ENCODE measurements at regions not wholly inside any gene's neighbourhood (a gene's known extent, or its start where the extent isn't known, plus 50 kb on each side); places are given as distances from the start of the nearest gene placed in this dataset.
A peak's percentile ranks its signal among the peaks of the same experiment; 100 is the strongest.

DNA sequence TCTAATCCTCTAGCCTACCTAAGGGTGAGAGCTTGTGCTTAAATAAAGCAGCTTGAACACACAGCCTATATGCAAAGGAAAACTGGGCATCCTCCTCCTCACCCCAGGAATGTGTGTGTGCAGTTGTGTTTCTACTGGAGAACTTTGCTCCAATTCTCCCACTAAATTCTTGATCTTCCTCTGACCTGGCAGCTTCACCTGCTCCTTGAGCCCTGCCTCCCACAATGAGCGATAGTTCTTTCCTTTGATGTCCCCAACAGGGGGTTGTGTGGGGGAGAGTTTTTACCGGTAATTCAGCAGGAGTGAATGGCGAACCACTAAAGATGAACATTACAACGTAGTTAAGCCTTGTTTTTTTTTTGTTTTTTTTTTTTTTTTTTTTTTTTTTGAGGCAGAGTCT lies 113.5 kb upstream of the RCN1 start:
- H3K9ac ChIP-seq (replicated peaks in 1 of 4; ENCODE audit: extremely low read depth in 1 of 4, low read depth in 3 of 4, low read length in 3 of 4), result no peak overlapping the region
- peak overlapping the region; percentile 67; the same call in 1 of the 2 replicates for H2AFZ ChIP-seq (ENCODE audit: low read length)
- no peaks in the 10 kb centered on the region for H3K79me2 ChIP-seq (ENCODE audit: control insufficient read depth in 1 of 2, insufficient read depth in 2 of 2, low read length in 2 of 2)
- no peak overlapping the region for H3K4me3 ChIP-seq (ENCODE audit: extremely low read depth in 1 of 4, insufficient read depth in 2 of 4, low read depth in 3 of 4, low read length in 4 of 4)
- no peak for FAIRE-seq
- H3K79me1 ChIP-seq (ENCODE audit: low read depth, low read length), result no peaks in the 10 kb centered on the region
- no peaks in the 10 kb centered on the region for H3K27me3 ChIP-seq (replicated peaks in 1 of 4; ENCODE audit: control insufficient read depth in 3 of 4, extremely low read depth in 1 of 4, insufficient read depth in 3 of 4, low read length in 3 of 4)
- no peak overlapping the region for H4K91ac ChIP-seq (replicated peaks; ENCODE audit: insufficient read length, low read length)
- no peak overlapping the region for H3K4ac ChIP-seq (replicated peaks; ENCODE audit: insufficient read length, low read depth, low read length)
- no peak overlapping the region for H2BK20ac ChIP-seq (ENCODE audit: low read length)
- H2BK120ac ChIP-seq (replicated peaks; ENCODE audit: low read depth, low read length), result no peak overlapping the region
- ChIA-PET CTCF (ENCODE audit: partially characterized antibody) (interaction anchor here (0.9 to 5.3 kb wide), 2 partner anchors 20 to 198 kb away, joined by 3 to 33 read pairs; no protein-coding TSS in a partner anchor), POLR2A (ENCODE audit: partially characterized antibody) (no interaction called here)
- no peak overlapping the region for H4K8ac ChIP-seq (ENCODE audit: extremely low read depth, insufficient read depth, low read length)
- H2BK12ac ChIP-seq (ENCODE audit: low read depth, low read length), result no peak overlapping the region
- H3K36me3 ChIP-seq (ENCODE audit: control insufficient read depth in 2 of 4, insufficient read depth in 4 of 4, low read length in 3 of 4), result no peaks in the 10 kb centered on the region
- H2AK5ac ChIP-seq (ENCODE audit: low read depth, low read length), result no peak overlapping the region
- H2BK5ac ChIP-seq (ENCODE audit: low read depth, low read length), result no peak overlapping the region
- TF ChIP-seq FOSL1 (IDR thresholded peaks at IDR 0.05; ENCODE audit: insufficient read depth, low read depth, low read length), result no peak
- TF ChIP-seq, protein P1, sequence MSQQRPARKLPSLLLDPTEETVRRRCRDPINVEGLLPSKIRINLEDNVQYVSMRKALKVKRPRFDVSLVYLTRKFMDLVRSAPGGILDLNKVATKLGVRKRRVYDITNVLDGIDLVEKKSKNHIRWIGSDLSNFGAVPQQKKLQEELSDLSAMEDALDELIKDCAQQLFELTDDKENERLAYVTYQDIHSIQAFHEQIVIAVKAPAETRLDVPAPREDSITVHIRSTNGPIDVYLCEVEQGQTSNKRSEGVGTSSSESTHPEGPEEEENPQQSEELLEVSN (IDR thresholded peaks at IDR 0.05), result no peak
- no peak for TF ChIP-seq CREB1 (IDR thresholded peaks at IDR 0.05)
- TF ChIP-seq SP2 (IDR thresholded peaks at IDR 0.05; ENCODE audit: low read length), result no peak
- no peak for TF ChIP-seq SRF (IDR thresholded peaks at IDR 0.05; ENCODE audit: low read depth, low read length)
- TF ChIP-seq EP300 (IDR thresholded peaks at IDR 0.05; ENCODE audit: borderline replicate concordance in 1 of 2, low read depth in 2 of 2, low read length in 2 of 2), result no peak
- TF ChIP-seq, protein P2, sequence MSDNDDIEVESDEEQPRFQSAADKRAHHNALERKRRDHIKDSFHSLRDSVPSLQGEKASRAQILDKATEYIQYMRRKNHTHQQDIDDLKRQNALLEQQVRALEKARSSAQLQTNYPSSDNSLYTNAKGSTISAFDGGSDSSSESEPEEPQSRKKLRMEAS (IDR thresholded peaks at IDR 0.05), result no peak
- TF ChIP-seq CBX8 (IDR thresholded peaks at IDR 0.05; ENCODE audit: borderline replicate concordance, low read depth, low read length), result no peak
- TF ChIP-seq CHD1 (IDR thresholded peaks at IDR 0.05; ENCODE audit: low read depth, low read length), result no peak
- no peak for TF ChIP-seq KDM5A (IDR thresholded peaks at IDR 0.05; ENCODE audit: low read length)
- TF ChIP-seq BCL11A (IDR thresholded peaks at IDR 0.05; ENCODE audit: low read depth in 2 of 2, low read length in 2 of 2), result no peak
- no peak overlapping the region for H3K4me2 ChIP-seq (ENCODE audit: insufficient read depth in 1 of 2, low read depth in 2 of 2, low read length in 2 of 2)
- 84% methylated on average over 4 of the region's 4 CpGs; no CpG with 5 or more reads in 1 of the 2 experiments for WGBS, 2 experiments (ENCODE audit: extremely low coverage in 1 of 2, insufficient coverage in 1 of 2, insufficient read length in 1 of 2, insufficient replicate concordance in 2 of 2, low coverage in 1 of 2, low lambda C conversion rate in 2 of 2, missing lambda C conversion rate in 1 of 2)
- no peak overlapping the region for H2BK15ac ChIP-seq (ENCODE audit: low read length)
- no peak overlapping the region for H3K14ac ChIP-seq (ENCODE audit: insufficient read length)
- H4K20me1 ChIP-seq (replicated peaks in 1 of 2; ENCODE audit: control insufficient read depth in 1 of 2, insufficient read depth in 2 of 2, low read length in 2 of 2), result no peaks in the 10 kb centered on the region
- H3K18ac ChIP-seq (ENCODE audit: extremely low read depth, low read length), result no peak overlapping the region
- no peak overlapping the region for H4K5ac ChIP-seq (ENCODE audit: insufficient read length, low read depth, low read length)
- no peaks in the 10 kb centered on the region for H3K9me3 ChIP-seq (ENCODE audit: insufficient read depth in 2 of 2, low read depth in 1 of 2, low read length in 1 of 2)
- H3K23ac ChIP-seq (ENCODE audit: insufficient read length), result no peak overlapping the region
- no peaks in the 10 kb centered on the region for H3K4me1 ChIP-seq (replicated peaks in 1 of 4; ENCODE audit: control insufficient read depth in 3 of 4, insufficient read depth in 4 of 4, low read length in 3 of 4)
- H3K56ac ChIP-seq (replicated peaks; ENCODE audit: insufficient read length, low read depth, low read length), result no peak overlapping the region
- H3K23me2 ChIP-seq (ENCODE audit: low read depth, low read length), result no peaks in the 10 kb centered on the region
- DNase-seq (ENCODE audit: low read depth in 1 of 2, low spot score in 2 of 2), result no peak
- no peak overlapping the region for H3K27ac ChIP-seq (ENCODE audit: low read depth, low read length)

Measured in H1 (cell line).